GM12878 (cell line): ENCODE measurements at regions not wholly inside any gene's neighbourhood (a gene's known extent, or its start where the extent isn't known, plus 50 kb on each side); places are given as distances from the start of the nearest gene placed in this dataset.

Experiments used
- EZH2 ChIP-seq: IDR thresholded peaks from 2 replicates; pipeline ENCODE4 v1.6.1; 2012; ENCODE audit warnings: low read depth, mild to moderate bottlenecking, control low read depth, inconsistent platforms, low read length, borderline replicate concordance; ENCODE audit not compliant: control insufficient read depth
- SIX5 ChIP-seq: IDR thresholded peaks from 2 replicates; pipeline ENCODE4 v1.6.1; 2011; ENCODE audit warnings: mild to moderate bottlenecking, low read depth, low read length, moderate library complexity; ENCODE audit not compliant: severe bottlenecking

DNA sequence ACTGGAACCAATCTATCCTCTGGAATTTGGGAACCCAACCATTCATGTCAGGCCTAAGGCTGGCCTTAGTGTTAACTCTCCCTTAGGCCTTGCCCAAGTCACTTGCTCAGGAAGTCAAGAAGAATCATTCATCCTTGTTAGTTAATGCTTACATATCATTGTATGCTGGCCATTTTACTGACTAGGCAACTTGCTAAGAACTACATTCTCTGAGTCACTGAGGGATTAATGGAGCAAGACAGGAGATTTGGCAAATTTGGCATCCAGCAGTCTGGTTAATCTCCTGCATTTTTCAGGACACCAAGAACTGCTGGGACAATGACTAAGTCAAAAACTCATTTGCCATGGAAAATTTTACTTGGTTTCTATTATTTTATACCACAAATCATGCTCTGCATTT, 115.8 kb upstream of the DDIT4L start:
- TF ChIP-seq SIX5 (no peak), EZH2 (no peak)
